GM06990 (cell line): ENCODE measurements at regions not wholly inside any gene's neighbourhood (a gene's known extent, or its start where the extent isn't known, plus 50 kb on each side); places are given as distances from the start of the nearest gene placed in this dataset.

Source experiments
- DNase-seq: peaks from one replicate; pipeline ENCODE4 v3.0.0-alpha.2; 2011; ENCODE audit not compliant: insufficient read length; ENCODE audit errors: extremely low read depth
- H3K27me3 ChIP-seq: replicated peaks from 2 replicates; pipeline ENCODE4 v1.6.0; 2011; ENCODE audit warnings: low read length; ENCODE audit not compliant: control insufficient read depth, insufficient read depth
- H3K36me3 ChIP-seq: 2 replicates; pipeline ENCODE4 v1.5.1; 2011; ENCODE audit warnings: low read length; ENCODE audit not compliant: control insufficient read depth, insufficient read depth
- H3K4me3 ChIP-seq: replicated peaks from 2 replicates; pipeline ENCODE4 v1.5.1; 2011; ENCODE audit warnings: low read depth, mild to moderate bottlenecking, control low read depth, low read length
- TF ChIP-seq, protein P1 (sequence below): IDR thresholded peaks from 2 replicates; pipeline ENCODE4 v1.5.1; 2011; ENCODE audit warnings: low read length, control low read depth, mild to moderate bottlenecking, inconsistent platforms; ENCODE audit not compliant: insufficient read depth, poor library complexity, severe bottlenecking

DNA sequence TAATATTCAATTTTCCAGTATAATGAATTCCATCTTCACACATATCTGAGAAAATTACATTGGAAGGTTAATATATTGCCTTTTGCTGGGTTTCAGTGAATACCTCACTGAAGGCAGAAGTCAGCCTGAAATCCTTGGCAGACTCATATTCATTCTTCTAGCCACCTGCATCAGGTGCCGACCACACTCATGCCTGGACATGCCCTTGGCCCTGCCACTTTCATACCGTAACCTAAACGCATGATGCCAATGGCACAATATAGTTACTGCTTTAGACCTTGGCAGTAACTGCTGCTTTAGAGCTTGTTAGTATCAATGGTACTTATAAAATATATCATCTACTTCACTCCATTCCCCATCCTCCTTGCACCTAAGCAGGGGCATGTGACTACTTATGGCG is 817.6 kb upstream of the CDH8 start:
- TF ChIP-seq, protein P1, sequence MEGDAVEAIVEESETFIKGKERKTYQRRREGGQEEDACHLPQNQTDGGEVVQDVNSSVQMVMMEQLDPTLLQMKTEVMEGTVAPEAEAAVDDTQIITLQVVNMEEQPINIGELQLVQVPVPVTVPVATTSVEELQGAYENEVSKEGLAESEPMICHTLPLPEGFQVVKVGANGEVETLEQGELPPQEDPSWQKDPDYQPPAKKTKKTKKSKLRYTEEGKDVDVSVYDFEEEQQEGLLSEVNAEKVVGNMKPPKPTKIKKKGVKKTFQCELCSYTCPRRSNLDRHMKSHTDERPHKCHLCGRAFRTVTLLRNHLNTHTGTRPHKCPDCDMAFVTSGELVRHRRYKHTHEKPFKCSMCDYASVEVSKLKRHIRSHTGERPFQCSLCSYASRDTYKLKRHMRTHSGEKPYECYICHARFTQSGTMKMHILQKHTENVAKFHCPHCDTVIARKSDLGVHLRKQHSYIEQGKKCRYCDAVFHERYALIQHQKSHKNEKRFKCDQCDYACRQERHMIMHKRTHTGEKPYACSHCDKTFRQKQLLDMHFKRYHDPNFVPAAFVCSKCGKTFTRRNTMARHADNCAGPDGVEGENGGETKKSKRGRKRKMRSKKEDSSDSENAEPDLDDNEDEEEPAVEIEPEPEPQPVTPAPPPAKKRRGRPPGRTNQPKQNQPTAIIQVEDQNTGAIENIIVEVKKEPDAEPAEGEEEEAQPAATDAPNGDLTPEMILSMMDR = no peak
- no peak for DNase-seq
- Histone ChIP-seq H3K36me3 (no peaks in the 10 kb centered on the region), H3K4me3 (no peak overlapping the region), H3K27me3 (no peaks in the 10 kb centered on the region)

DNA sequence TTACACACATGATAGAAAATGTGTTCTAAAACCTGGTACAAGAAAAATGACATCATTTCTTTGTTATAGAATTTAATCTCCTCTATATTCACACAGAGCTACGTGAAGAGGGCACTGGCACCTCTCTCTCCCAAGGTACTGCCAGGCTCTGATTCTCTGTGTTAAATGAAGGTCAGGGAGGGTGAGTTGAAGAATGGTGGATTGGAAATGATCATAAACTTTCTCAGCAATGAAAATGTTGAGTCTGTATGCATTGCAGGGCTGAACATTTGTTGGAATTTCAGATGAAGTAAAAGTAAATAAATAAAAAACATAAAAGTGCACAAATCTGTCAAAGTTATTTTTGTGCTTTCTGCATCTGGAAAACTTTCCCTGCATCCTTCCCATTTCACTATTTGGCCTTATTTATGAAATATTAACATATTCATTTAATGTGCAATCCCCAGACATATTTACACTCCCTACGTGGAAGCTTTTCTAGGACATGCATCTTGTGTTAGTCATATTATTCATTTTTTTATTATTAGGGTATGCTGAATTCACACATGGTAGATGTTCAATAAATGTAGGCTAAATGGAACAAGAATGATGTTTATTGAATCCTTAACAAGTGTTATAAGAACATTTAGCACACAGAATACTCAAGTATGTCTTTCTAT is 810.3 kb upstream of the CDH8 start:
- TF ChIP-seq, protein P1 = no peak
- Histone ChIP-seq H3K27me3 (no peaks in the 10 kb centered on the region), H3K4me3 (no peak overlapping the region), H3K36me3 (no peaks in the 10 kb centered on the region)
- DNase-seq = no peak

DNA sequence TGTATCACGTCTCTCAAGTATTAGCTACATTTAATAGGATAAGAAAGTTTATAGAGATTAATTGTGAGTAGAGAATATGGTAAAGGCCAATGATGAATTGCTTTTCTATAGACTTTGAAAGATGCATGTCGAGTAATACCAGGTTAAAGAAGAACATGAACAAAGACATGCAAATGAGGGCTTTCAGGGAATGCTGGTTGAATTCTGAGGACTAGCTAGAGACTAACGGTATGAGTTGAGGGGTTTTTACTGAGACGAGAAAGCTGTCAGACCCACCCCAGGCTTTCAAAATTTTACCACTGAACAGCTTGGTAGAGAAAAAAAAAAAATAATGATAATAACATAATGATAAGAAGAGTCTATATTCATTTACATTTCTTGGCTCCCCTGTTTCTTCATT is 796.0 kb upstream of the CDH8 start:
- H3K27me3 ChIP-seq = no peaks in the 10 kb centered on the region
- no peak overlapping the region for H3K4me3 ChIP-seq
- DNase-seq = no peak
- no peaks in the 10 kb centered on the region for H3K36me3 ChIP-seq
- TF ChIP-seq, protein P1 = no peak

DNA sequence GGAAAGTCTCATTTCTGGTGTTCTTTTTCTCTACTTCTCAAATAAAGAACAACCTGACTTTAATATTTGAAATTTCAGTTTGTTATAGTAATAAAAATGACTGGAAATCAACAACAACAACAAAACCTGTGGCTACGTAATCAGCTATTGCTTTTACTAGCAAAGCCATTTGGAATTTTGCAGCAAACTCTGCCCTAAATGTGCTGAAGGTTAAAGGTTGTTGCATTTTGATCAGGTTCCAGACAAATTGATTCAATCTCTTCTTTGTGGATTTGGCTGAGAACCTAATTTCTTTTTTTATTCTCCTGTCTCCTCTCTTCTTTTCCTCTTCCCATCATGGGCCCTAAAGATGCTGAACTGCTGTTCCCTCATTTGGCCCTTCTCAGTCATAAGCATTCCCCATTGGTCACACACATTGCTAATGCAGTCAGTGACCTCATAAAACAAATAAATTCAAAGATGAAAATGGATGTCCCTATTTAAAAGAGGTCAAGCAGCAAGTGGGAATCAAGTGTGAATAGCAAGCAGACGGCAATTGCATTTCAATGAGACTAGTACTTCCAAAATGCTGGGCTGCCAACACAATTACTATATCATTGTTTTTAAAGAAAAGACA is 795.1 kb upstream of the CDH8 start:
- H3K4me3 ChIP-seq = no peak overlapping the region
- H3K27me3 ChIP-seq = no peaks in the 10 kb centered on the region
- TF ChIP-seq, protein P1 = no peak
- DNase-seq = no peak
- no peaks in the 10 kb centered on the region for H3K36me3 ChIP-seq

DNA sequence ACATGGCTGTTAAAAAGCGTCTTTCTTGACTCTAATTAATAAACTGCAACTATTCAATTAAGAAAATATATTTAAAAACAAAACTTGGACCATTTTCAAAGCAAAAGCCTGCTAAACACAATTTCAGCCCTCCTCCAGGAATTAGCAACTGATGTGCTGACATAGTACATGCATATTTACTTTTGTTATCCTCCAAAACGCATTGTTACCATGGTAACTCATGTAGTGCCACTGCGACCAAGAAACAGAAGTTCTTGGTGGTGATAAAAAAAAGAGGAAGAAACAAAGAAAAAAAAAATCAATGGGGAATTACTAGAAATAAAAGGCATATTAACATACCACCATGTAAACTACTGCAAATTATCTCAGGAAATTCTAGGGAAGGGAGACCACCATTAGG is 793.4 kb upstream of the CDH8 start:
- peak; percentile 30 for DNase-seq
- H3K36me3 ChIP-seq = no peaks in the 10 kb centered on the region
- no peak overlapping the region for H3K4me3 ChIP-seq
- TF ChIP-seq, protein P1 = no peak
- no peaks in the 10 kb centered on the region for H3K27me3 ChIP-seq
